ENCODE measurements at regions not wholly inside any gene's neighbourhood (a gene's known extent, or its start where the extent isn't known, plus 50 kb on each side); places are given as distances from the start of the nearest gene placed in this dataset.

DNA sequence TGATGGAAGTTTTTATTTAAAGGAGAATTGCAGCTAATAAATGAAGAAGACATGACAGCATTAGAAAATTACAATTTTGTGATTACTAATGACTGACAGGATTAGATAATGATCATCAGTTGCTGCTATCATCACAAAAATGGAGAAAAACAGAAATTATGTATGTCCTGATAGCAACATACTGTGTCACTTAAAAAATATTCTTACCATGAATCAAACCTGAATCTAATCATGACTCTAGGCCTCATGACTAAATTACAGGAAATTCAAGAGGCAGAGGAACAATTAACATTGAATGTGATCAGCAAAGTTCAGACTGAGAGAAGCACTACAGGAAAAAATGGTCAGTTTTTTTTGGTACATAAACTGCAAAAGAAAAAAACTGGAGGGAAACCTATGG is 147.8 kb downstream of the PMAIP1 start:
- Histone ChIP-seq H3K27me3 (no peaks in the 10 kb centered on the region), H3K4me1 (no peaks in the 10 kb centered on the region), H3K36me3 (no peaks in the 10 kb centered on the region), H3K27ac (no peak overlapping the region), H3K9me3 (peaks cover 0 to 11% of the 10 kb centered on the region in 2 donors), H3K4me3 (no peak overlapping the region)
- TF ChIP-seq, protein P1, sequence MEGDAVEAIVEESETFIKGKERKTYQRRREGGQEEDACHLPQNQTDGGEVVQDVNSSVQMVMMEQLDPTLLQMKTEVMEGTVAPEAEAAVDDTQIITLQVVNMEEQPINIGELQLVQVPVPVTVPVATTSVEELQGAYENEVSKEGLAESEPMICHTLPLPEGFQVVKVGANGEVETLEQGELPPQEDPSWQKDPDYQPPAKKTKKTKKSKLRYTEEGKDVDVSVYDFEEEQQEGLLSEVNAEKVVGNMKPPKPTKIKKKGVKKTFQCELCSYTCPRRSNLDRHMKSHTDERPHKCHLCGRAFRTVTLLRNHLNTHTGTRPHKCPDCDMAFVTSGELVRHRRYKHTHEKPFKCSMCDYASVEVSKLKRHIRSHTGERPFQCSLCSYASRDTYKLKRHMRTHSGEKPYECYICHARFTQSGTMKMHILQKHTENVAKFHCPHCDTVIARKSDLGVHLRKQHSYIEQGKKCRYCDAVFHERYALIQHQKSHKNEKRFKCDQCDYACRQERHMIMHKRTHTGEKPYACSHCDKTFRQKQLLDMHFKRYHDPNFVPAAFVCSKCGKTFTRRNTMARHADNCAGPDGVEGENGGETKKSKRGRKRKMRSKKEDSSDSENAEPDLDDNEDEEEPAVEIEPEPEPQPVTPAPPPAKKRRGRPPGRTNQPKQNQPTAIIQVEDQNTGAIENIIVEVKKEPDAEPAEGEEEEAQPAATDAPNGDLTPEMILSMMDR (IDR thresholded peaks at IDR 0.05), result no peak
- DNase-seq (ENCODE audit: low spot score), result no peak

DNA sequence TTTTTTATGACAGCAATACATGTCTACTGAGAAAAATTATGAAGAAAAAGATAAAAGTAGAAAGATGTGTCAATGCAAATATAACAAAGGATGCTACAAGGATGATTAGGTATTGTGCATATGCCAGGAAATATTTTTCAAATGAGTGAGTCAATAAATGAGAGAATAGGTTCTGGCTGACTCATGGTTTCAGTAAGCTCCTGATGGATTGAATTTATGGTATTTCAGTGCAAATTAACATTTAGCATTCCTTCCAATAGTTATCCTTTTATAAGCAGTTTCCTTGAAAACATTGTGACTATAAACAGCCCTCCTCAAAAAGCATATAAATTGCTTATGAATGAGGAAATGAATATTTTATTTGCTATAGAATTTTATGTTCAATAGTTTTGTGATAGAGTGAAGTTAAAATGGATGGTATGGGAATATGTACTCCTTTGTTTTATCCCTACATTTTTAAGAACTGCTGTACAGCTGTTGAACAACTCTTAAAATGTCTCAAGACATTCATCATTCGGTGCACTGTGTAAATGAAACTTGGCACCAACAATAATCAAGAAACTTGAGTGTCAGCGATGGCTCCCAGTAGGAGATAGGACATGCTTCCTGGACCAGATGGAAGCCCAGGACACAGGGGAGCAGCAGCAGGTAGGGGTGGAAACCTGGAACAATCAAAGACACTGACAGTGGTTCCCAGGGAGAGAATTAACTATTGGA is 144.7 kb downstream of the PMAIP1 start:
- no peak overlapping the region for H3K27ac ChIP-seq
- peaks cover 0 to 6% of the 10 kb centered on the region in 2 donors for H3K9me3 ChIP-seq
- no peak overlapping the region for H3K4me3 ChIP-seq
- TF ChIP-seq, protein P1 (IDR thresholded peaks at IDR 0.05), result no peak
- no peaks in the 10 kb centered on the region for H3K27me3 ChIP-seq
- no peaks in the 10 kb centered on the region for H3K36me3 ChIP-seq
- no peaks in the 10 kb centered on the region for H3K4me1 ChIP-seq
- DNase-seq (ENCODE audit: low spot score), result no peak

DNA sequence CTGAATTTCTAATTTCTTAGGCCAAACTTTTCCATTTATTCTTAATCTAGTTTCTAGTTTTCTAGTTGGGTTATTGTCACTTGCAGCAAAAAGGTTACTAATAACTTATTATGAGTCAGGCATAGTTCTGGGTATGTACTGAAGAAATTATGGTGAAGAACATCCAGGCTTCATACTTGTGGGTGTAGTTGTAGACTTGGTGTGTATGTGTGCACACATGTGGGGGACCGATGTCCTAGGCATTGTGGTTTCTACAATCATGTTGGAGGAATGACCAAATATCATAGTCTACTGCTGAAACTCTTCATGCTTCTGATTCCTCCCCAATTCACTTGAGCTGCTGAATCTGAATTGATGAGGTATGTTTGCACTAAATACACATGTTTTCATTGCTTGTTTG is 141.2 kb downstream of the PMAIP1 start:
- no peak overlapping the region for H3K4me3 ChIP-seq
- TF ChIP-seq, protein P1 (IDR thresholded peaks at IDR 0.05), result no peak
- H3K36me3 ChIP-seq, result no peaks in the 10 kb centered on the region
- no peaks in the 10 kb centered on the region for H3K4me1 ChIP-seq
- DNase-seq (ENCODE audit: low spot score), result no peak
- H3K27me3 ChIP-seq, result no peaks in the 10 kb centered on the region
- H3K27ac ChIP-seq, result no peak overlapping the region
- H3K9me3 ChIP-seq, result no peaks in the 10 kb centered on the region

DNA sequence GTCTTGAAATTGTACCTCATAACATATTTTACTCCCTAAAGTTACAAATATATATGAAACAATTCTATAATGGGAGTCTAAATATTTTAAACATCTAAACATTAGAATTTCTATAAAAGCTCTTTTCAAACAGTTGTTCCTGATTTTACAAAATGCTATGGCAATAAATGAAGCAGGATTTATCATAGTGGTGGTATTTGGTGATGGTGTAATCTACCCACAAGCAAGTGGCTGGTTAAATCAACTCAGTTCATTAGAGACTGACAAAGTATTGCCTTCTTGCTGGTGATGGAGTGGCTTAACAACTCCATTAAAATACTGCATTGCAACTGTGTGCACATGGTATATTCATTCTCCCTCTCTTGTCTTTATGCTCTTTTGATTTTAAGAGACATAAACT is 138.9 kb downstream of the PMAIP1 start:
- no peaks in the 10 kb centered on the region for H3K27me3 ChIP-seq
- TF ChIP-seq, protein P1 (IDR thresholded peaks at IDR 0.05), result no peak
- DNase-seq (ENCODE audit: low spot score), result no peak

DNA sequence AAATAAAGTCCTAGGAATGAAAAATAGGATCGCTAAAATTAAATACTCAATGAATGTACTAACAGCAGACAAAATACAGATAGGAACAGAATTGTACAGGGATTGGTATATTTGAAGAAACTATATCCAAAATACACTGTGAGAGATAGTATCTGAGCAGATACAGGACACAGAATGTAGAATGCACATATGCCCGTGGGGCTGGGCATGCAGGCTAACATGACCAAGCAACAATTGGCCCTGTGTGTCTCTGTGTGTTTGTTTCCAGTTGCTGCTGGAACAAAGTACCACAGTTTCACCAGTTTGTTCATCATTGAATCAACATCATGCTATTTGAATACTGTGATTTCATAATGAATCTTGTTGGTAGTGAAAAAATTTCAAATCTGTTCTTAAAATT is 127.6 kb downstream of the PMAIP1 start:
- DNase-seq (ENCODE audit: low spot score), result no peak
- Histone ChIP-seq H3K4me3 (no peak overlapping the region), H3K36me3 (no peaks in the 10 kb centered on the region), H3K27me3 (no peaks in the 10 kb centered on the region), H3K27ac (no peak overlapping the region), H3K9me3 (no peaks in the 10 kb centered on the region), H3K4me1 (no peaks in the 10 kb centered on the region)
- TF ChIP-seq, protein P1 (IDR thresholded peaks at IDR 0.05), result no peak

More for the DNA sequence above, 138.9 kb downstream of the PMAIP1 start:
- no peaks in the 10 kb centered on the region for H3K9me3 ChIP-seq
- H3K4me3 ChIP-seq, result no peak overlapping the region
- H3K4me1 ChIP-seq, result no peaks in the 10 kb centered on the region
- H3K27ac ChIP-seq, result no peak overlapping the region
- no peaks in the 10 kb centered on the region for H3K36me3 ChIP-seq

DNA sequence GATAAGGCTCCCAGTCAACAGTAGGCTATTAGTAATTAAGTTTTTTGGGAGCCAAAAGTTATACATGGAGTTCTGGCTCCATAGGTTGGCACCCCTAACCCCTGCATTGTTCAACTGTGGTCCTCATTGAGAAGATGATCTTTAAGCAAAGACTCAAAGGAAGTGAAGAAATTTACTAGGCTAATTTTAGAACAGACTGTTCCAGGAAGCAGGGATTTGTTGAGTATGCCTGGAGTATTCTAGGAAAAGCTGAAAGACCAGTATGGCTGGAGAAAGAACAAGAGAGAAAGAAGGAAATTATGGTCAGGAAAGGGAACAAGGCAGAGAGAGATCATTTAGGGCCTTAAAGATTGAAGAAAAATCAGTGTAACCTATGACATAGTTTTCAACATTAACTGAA is 125.1 kb downstream of the PMAIP1 start:
- Histone ChIP-seq H3K4me1 (no peaks in the 10 kb centered on the region), H3K9me3 (no peaks in the 10 kb centered on the region), H3K36me3 (no peaks in the 10 kb centered on the region), H3K27me3 (no peaks in the 10 kb centered on the region), H3K27ac (no peak overlapping the region), H3K4me3 (no peak overlapping the region)
- no peak for DNase-seq (ENCODE audit: low spot score)
- TF ChIP-seq, protein P1 (IDR thresholded peaks at IDR 0.05), result no peak
